ENCODE measurements at regions not wholly inside any gene's neighbourhood (a gene's known extent, or its start where the extent isn't known, plus 50 kb on each side); places are given as distances from the start of the nearest gene placed in this dataset.
A peak's percentile ranks its signal among the peaks of the same experiment; 100 is the strongest.

DNA sequence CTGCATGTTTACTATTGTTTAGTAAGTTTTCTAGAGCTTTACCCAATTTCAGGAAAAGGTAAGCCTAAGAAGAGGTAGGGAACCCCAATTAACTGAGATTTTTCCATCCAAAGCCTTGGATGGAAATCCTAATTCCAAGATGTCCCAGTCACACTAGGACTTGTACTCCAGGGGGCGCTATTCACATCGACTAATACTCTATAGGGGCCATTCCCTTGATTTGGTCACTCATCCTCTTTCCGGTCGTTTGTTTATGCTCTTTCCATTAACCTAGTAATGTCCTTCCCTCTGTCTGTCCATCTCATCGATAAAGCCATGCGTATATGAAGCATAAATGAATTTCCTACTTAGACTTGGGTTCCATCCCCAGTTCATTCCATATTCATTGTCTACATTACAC lies 80.8 kb upstream of the FUCA2 start:
- no peak for DNase-seq

DNA sequence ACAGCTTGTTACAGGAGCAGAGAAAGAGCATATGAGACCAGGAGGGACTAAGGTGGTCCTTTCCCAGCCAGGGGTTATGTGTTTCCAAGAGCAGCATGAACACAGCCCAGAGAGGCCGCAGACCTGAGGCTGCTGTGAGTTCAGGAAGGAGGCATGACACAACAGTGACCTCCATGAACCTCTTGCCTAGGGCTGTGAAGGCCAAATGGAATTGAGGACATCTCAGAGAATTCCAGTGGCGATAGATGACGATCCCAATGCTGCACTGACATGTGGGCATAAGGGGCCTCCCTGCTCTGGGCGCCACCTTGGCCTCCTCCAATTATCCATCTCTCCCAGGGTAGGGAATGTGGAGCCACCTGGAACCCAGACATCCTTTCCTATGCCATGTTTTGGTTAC lies 79.9 kb upstream of the FUCA2 start:
- DNase-seq, result no peak

DNA sequence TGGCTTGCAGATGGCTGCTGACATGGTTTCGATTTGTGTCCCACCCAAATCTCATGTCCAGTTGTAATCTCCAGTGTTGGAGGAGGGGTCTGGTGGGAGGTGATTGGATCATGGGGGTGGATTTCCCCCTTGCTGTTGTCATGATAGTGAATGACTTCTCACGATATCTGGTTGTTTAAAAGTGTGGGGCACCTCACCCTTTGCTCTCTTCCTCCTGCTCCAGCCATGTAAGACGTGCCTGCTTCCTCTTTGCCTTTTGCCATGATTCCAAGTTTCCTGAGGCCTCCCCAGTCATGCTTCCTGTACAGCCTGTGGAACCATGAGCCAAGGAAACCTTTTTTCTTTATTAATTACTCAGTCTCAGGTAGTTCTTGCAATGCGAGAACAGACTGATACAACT lies 77.6 kb upstream of the FUCA2 start:
- no peak for DNase-seq

DNA sequence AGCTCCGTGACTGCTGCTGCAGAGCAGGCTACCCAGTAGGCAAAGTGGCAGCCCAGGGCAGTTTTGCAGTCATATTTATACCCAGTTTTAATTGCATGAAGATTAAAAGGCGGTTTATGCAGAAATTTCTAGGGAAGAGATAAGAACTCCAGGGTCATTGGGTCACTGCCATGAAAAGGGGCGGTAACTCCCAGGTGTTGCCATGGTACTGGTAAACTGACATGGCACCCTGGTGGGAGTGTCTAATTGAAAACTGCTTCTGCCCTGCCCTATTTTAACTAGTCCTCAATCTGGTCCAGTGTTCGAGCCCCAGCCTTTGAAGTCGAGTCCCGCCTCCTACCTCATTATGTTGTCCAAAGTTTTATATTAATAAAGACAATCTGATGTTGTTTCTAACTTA lies 75.0 kb upstream of the FUCA2 start:
- DNase-seq, result no peak

DNA sequence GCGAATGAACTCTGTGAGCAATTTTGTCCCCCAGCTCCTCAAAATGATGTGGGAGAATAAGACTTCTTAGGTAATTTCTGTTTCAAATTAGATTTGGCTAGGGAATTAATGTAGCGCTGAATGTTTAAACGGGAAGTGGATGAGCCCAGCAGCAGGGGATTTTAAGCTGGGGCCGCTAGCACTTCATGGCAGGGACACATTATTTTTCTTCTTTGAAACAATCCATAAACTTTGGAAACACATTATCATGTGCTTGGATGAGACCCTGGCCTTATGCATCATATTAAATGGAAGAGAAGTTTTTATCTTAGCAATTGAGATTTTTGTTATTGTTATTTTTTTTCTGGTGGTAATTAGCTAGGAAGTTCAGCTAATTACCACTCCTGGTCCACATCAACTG lies 74.2 kb upstream of the FUCA2 start:
- DNase-seq, result no peak

DNA sequence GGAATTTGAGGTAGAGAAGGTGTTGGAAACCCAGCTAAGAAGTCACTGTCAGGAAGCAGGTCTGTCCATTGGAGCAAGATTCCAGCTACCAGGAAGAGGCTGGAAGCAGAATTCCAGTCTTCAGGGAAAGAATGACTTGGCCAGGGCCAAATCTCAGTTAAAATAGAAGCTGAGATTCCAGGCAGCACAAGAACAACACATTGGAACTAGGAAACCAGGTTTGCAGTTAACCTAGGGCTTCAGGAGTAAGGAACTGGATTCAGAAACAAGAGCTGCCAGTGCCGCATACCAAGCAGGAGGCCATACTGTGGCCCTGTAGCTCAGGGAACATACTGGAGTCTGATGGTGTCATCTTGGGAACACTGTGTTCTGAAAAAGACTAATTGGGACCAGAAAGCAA lies 73.7 kb upstream of the FUCA2 start:
- DNase-seq, result no peak

DNA sequence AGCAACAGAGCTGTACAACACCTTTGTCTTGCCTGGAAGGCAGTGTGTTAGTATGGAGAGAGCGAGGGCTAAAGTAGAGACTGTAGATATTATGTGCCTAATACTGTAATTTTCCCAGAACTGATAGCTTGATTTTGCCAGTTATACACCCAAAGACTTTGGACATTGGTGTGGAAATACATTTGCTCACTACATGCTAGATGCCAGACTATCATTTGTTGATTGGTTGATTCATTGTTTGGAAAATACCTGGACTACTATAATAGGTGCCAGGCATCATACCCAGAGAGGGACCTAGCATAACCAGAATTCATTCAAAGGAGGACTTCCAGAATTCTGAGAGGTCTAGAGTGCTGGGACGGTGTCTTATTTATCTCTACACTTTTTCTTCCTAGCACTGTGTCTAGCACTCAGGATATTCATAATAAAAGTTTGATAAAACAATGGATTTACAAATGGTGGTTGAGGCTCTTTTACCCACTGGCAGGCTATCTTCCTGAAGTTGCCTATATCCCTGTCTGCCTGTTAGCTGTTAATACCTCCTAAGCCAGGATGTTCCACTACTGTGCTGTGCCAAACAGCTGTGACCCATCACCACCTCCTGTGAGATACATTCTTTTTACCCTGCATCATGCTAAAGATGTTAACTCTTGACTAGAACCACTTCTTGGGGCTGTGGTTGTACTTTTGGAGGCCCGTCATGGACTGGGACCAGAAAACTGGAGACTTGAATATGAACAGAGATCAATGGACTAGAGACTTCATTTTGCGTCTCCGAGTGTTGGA lies 72.2 kb upstream of the FUCA2 start:
- DNase-seq, result no peak

DNA sequence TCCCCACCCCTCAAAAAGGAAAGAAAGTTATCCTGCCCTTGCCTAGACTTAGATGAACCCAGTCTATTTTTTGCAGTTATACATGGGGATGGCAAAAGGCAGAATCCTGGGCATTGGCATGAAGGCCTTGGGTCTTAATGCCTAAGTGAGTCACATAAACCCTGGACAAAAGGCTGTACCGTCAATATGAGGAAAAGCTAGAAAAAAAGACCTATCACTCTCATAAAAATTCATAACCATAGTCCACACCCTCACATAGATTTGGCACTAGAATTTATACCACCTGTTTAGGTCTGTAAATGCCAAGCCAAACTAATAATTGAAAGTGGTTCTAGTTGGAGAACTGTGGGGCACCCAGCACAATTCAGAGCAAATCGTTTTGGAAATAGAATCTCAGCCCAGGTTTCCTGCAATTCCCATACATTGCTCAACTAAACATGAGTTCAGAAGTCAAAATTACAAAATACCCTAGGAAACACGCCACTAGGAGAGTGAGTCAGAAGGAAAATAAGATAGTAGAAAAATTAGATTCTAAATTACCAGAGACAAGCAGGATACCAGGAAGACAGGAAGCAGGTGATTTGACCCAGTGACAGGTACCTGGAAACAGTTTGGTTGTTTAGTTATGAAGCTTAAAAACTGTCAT lies 70.4 kb upstream of the FUCA2 start:
- DNase-seq, result no peak

DNA sequence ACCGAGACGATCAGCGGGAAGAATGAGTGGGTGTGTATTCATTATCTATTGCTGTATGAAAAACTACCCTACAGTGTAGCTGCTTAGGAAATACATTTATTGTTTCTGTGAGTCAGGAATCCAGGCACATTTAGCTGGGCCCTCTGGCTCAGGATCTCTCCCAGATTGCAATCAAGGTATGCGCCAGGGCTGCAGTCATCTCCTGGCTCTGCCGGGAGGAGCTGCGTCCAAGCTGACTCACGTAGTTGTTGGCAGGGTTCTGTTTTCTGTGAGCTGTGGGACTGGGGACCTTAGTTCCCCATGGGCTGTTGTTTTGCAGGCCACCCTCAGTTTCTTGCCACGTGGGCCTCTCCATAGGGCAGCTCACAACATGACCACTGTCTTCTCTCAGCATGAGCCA lies 68.2 kb upstream of the FUCA2 start:
- DNase-seq, result no peak

DNA sequence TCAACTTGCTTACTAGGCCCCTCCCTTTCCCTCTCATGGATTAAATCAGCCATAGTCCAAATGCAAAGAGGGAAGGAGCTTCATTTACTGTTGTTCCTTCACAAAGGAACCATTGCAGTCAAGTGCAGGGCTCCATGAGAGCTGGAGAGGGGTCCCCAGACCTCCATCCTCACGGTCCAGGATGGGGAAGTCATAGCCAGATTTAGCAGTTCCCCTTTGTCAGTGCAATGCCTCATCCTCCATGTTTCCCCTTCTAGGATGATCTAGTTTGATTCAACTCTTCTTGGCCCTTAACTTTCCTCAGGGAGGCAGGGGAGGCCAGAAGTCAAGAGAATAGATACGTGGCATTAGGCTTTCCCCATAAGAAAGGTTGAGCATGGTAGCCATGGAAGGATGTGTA lies 66.5 kb upstream of the FUCA2 start:
- no peak for DNase-seq

DNA sequence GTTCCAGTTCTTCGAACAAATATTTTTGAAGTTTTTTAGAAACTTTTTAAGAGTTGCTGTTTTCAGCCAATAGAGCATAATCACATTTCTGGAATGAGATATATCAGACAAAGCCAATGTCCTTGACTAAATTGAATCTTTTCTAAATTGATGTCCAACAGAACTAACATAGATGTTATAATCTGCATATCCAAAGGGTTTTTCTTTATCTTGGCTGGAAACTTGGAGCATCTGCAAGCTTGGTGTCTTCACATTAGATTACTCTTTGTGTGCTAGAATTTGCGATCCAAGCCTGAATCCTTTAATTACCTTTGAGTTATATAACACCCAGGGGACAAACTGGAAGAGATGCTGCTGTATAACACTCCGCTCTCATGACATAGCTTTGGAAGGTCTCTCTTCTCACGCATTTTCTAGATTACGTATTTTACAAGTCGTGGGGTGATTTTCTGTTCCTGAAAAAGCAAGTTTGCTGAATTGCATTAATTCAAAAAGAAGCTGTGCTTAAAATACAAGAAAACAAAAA lies 64.4 kb upstream of the FUCA2 start:
- no peak for DNase-seq

DNA sequence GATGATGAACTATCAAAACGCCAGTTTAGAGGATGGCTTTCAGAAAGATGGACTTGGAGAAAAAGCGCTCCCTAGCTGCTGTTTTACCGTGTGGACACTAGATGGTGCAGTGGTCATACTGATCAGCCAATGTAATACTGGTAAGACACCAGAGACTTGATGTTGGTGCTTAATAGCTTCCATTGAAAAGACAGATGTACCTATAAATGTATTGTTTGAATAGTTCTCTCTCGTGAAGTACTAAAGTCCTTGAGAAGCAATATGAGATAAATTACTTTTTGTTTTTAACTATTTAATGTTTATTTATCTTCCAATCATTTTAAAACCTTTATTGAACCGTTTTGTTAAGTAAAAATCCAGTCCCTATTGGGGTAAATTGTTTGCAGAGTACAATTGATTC lies 63.9 kb upstream of the FUCA2 start:
- DNase-seq, result peak; percentile 70

DNA sequence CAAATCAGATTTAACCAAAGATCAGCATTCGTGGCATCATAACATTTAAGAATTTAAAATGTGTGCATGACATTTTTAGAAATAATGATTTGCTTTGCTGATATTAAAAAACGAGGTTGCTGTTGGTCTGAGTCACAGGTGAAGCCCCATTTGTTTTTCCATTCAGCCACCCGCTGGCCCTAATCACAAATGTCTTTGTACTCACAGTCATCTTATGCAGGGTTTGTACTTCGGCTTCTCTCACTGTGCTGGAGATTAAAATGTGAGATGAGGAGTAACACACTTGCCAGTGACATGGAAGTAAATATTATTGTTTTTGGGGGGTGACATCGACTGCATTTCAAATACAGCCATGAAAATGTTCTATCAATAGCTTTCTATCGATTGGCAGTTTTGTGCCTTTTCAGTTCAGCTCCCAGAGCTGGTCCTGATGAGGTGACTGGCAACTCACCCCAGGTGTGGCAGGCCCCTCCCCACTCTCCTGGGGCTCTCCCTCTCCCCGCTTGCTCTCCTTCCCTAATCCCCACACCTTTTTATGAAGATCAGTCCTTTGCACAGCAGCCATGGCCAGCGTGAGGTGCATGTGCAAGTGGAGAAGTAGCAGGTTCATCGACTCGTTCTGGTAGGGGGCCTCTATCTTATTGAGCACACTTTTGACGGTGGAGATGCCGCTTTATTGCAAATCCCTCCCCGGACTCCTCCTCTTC lies 58.8 kb upstream of the FUCA2 start:
- no peak for DNase-seq

DNA sequence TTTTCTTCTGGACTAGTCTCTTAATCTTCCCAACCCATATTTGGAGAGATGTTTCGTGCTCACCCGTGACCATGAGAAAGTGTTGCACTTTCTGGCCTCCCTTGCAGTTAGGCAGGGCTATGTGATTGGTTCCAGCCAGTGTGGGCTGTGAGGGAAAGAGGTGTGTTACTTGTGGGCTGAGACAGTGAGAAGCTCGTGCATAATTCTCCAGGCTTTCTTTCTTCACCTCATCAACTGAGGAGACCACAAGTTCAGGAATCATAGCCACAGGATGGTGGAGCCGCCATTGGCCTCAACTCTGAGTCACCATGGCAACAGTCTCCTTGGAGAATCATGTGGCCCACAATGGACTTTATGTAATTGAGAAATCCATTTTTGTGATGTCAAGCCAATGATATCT lies 57.5 kb upstream of the FUCA2 start:
- DNase-seq, result no peak

DNA sequence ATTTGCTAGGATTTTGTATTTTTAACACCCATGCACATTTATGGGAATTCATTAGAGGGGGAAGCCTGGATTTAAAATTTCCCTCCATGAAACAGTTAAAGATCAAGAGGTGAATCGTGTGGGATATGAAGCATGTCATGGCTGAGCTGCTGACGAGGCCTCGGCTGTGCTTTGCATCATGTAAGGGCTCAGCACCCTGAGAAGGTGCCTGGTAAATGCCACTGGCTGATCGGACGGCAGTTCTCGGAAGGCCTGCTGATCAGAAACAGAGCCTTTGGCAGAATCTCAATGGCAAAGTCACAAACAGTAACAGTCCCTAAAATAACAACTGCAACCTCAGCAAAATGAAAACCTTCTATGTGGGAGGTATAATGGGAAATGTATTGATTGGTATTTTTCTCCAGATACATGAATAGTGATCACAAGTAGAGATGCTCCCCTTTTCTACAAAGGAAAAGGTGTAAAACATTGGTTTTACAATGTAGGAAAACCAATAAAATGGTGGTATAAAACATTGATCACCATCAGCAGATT lies 53.0 kb upstream of the FUCA2 start:
- DNase-seq, result no peak

DNA sequence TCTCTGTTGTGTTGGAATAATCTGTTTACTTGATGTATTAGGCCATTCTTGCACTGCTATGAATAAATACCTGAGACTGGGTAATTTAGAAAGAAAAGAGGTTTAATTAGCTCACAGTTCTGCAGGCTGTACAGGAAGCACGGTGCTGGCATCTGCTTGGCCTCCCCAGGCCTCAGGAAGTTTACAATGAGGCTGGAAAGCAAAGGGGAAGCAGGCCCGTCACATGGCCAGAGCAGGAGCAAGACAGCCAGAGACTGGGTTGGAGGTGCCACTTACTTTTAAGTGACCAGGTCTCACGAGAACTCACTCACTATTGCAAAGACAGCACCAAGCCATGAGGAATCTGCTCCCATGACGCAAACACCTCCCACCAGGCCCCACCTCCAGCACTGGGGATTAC lies 50.6 kb upstream of the FUCA2 start:
- DNase-seq, result no peak

Measured in NCI-H774 (cell line).